Esophagus muscularis mucosa (tissue), 3 donors: ENCODE measurements at regions not wholly inside any gene's neighbourhood (a gene's known extent, or its start where the extent isn't known, plus 50 kb on each side); places are given as distances from the start of the nearest gene placed in this dataset.

Source experiments
- CTCF ChIP-seq, 3 experiments: fragments of 200-600 bp in 2 of 3; fragments of 450-650 bp in 1 of 3; sonication (generic) in 2 of 3; IDR thresholded peaks; one replicate each; pipeline ENCODE4 v1.5.1; 2017 to 2019; ENCODE audit warnings: antibody characterized with exemption in 3 of 3, mild to moderate bottlenecking in 2 of 3, moderate library complexity in 1 of 3
- EP300 ChIP-seq: sonication (generic); formaldehyde crosslinking; IDR thresholded peaks from one replicate; pipeline ENCODE4 v1.6.1; 2017; ENCODE audit warnings: antibody characterized with exemption

- TF ChIP-seq CTCF (IDR thresholded peaks at IDR 0.05) (no peak), EP300 (no peak)
These were observed 322.2 kb downstream of the FGFR2 start for GRCh38 chr10:121276046-121276445.
